Mucosa of descending colon (tissue), 3 donors: ENCODE measurements at regions not wholly inside any gene's neighbourhood (a gene's known extent, or its start where the extent isn't known, plus 50 kb on each side); places are given as distances from the start of the nearest gene placed in this dataset.

ENCODE experiments used
- ATAC-seq: fragments of 200-7000 bp; cut with Tn5 transposase; one replicate; pipeline ENCODE4 v1.9.1; 2020; ENCODE audit warnings: mild to moderate bottlenecking, moderate library complexity
- DNase-seq, 3 donors: peaks; one replicate each; pipeline ENCODE4 v3.0.0-alpha.2; 2020
- H3K36me3 ChIP-seq: fragments of 200-600 bp; one replicate; pipeline ENCODE4 v1.8.0; 2021; ENCODE audit warnings: low read depth, mild to moderate bottlenecking
- H3K4me1 ChIP-seq: fragments of 200-600 bp; one replicate; pipeline ENCODE4 v1.8.0; 2021; ENCODE audit warnings: low read depth, mild to moderate bottlenecking
- H3K4me3 ChIP-seq: fragments of 200-600 bp; one replicate; pipeline ENCODE4 v1.8.0; 2021; ENCODE audit warnings: mild to moderate bottlenecking
- H3K9me3 ChIP-seq: fragments of 200-600 bp; one replicate; pipeline ENCODE4 v1.8.0; 2021; ENCODE audit warnings: mild to moderate bottlenecking
- CTCF ChIP-seq: fragments of 200-600 bp; IDR thresholded peaks from one replicate; pipeline ENCODE4 v1.8.0; 2022; ENCODE audit warnings: antibody characterized with exemption, mild to moderate bottlenecking
- intact Hi-C, 2 donors: fragments of 100-400 bp; cut with DNase I in 1 of 2; cut with micrococcal nuclease in 1 of 2; formaldehyde crosslinking; loops; one replicate each; pipeline versions ENCODE4 v1.11.0 to v1.11.1; 2022; cut with DNase I, micrococcal nuclease
- donor health status: DM: no; HTN: no; CAD: no; lungs with moderate emphysema.
- donor health status: DM: no; HTN: no; CAD: no.
- donor health status: DM: no; HTN: yes; CAD: no.

DNA sequence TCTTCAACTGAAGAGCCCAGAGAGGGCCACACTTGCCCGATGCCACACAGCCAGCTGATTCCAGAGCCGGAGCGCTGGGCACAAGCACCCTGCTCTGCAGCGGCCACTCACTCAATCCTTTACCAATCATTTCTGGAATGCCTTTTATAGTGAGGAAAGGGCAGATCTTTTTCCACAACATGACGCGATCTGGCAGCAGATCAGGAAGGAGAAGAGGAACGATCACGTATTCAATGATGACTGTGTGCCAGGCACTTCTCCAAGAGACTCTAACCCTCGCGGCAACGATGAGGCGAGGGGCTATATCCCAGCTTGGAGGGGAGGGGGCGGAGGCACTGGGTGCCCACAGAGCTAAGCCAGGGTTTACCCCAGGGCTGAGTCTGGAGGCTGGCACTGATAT, 56.3 kb upstream of the TCF20 start:
- no peaks in the 10 kb centered on the region for H3K36me3 ChIP-seq
- intact Hi-C loops, result no loop called here
- DNase-seq (no peak), ATAC-seq (no peak)
- H3K9me3 ChIP-seq, result no peaks in the 10 kb centered on the region
- no peak overlapping the region for H3K4me3 ChIP-seq
- peaks cover 20% of the 10 kb centered on the region for H3K4me1 ChIP-seq
- TF ChIP-seq CTCF, result no peak

DNA sequence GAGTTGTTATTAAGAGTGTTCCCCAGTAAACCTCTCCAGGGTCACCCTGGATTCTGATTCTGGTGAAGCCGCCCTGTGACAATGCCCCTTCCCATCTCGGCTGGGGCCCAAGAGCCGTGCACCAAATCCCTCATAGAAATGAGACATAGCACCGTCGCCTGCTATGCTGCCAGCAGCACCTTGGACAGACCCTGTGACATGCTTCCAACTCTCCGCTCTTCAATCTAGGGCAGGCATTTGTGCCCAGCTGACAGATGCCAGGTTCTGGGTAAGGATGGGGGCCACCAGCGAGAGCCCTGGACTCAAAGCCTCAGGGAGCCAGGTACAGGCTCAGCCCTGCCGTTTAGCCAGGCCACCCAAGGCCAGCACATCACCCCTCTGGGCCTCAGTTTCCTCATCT, 55.8 kb upstream of the TCF20 start:
- Histone ChIP-seq H3K4me3 (no peak overlapping the region), H3K36me3 (no peaks in the 10 kb centered on the region), H3K4me1 (peaks cover 23% of the 10 kb centered on the region), H3K9me3 (no peaks in the 10 kb centered on the region)
- ATAC-seq (no peak), DNase-seq (no peak)
- no peak for TF ChIP-seq CTCF
- intact Hi-C loops, result no loop called here

GRCh38 chr22:42324990-42325710, 54.7 kb upstream of the TCF20 start:
- no peak for TF ChIP-seq CTCF
- no peaks in the 10 kb centered on the region for H3K36me3 ChIP-seq
- H3K4me3 ChIP-seq, result no peak overlapping the region
- peak; percentile 66 to 80 (median 80) for DNase-seq
- intact Hi-C loops, result no loop called here
- peak; percentile 70 for ATAC-seq
- peaks cover 29% of the 10 kb centered on the region for H3K4me1 ChIP-seq
- H3K9me3 ChIP-seq, result no peaks in the 10 kb centered on the region

DNA sequence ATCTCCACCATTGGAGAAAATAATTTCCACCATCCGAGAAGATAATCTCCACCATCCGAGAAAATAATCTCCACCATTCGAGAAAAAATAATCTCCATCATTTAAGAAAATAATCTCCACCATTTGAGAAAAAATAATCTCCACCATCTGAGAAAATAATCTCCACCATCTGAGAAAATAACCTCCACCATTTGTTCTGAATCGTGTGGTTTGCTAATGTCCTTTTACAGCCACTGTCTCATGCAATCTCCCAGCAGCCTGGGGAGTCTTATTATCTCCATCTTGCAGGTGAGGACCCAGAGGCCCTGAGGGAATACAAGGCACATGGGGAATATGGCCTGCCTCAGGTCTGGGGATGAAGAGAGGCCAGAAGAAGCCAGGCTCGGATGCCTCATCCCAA, 54.1 kb upstream of the TCF20 start:
- Histone ChIP-seq H3K4me1 (peaks cover 34% of the 10 kb centered on the region), H3K36me3 (no peaks in the 10 kb centered on the region), H3K9me3 (no peaks in the 10 kb centered on the region), H3K4me3 (no peak overlapping the region)
- ATAC-seq (no peak), DNase-seq (no peak)
- TF ChIP-seq CTCF, result no peak
- intact Hi-C loops, result no loop called here

DNA sequence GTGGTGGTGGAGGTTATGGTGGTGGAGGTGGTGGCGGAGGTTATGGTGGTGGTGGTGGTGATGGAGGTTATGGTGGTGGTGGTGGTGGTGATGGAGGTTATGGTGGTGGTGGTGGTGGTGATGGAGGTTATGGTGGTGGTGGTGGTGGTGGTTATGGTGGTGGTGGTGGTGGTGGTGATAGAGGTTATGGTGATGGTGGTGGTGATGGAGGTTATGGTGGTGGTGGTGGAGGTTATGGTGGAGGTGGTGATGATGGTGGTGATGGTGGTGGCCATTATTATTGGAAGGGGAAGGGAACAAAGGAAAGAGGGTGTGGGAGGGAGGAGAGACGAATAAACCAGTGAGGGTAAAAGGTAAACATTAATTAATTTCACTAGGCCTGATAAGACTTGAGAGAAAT, 53.5 kb upstream of the TCF20 start:
- H3K4me3 ChIP-seq, result no peak overlapping the region
- intact Hi-C loops, result no loop called here
- no peaks in the 10 kb centered on the region for H3K9me3 ChIP-seq
- no peak for TF ChIP-seq CTCF
- DNase-seq, result no peak
- no peak for ATAC-seq
- no peaks in the 10 kb centered on the region for H3K36me3 ChIP-seq
- peaks cover 40% of the 10 kb centered on the region for H3K4me1 ChIP-seq

- no peaks in the 10 kb centered on the region for H3K36me3 ChIP-seq
- TF ChIP-seq CTCF, result no peak
- peaks cover 52% of the 10 kb centered on the region for H3K4me1 ChIP-seq
- H3K4me3 ChIP-seq, result no peak overlapping the region
- intact Hi-C loops, result no loop called here
- H3K9me3 ChIP-seq, result no peaks in the 10 kb centered on the region
- DNase-seq, result no peak
- no peak for ATAC-seq
These were observed 52.1 kb upstream of the TCF20 start for GRCh38 chr22:42322562-42322926.
